GM21381 (cell line): ENCODE measurements at regions not wholly inside any gene's neighbourhood (a gene's known extent, or its start where the extent isn't known, plus 50 kb on each side); places are given as distances from the start of the nearest gene placed in this dataset.
"Not testable (repeated sequence)": the region's sequence is repeated elsewhere in the genome, so short reads cannot be mapped to it uniquely, and the experiment has no call there.

Source experiments
- ATAC-seq: cut with Tn5 transposase; IDR thresholded peaks from one replicate; pipeline ENCODE4 v1.9.1; 2021; ENCODE audit warnings: mild to moderate bottlenecking, moderate library complexity; ENCODE audit not compliant: unreplicated experiment

GRCh38 chr13:38415233-38415632 is 65.6 kb downstream of the UFM1 start:
- ATAC-seq = peak; percentile 99

DNA sequence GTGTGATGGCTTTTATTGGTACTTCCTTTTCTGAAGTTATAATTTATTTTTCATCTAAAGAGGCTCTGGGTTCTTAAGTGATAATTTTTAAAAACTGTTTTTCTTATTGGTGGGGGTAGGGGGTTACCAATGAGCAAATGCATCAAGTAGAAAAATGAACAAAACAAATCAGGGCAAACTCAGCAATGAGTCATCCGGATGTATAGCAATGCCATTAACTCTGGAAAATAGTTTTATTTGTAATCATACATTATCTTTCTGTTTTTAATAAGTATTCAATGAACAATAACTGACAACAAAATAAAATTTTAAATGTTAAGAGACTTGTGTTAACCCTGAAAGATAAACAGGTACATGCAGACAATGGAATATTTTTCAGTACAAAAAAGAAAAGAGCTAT is 67.6 kb downstream of the UFM1 start:
- ATAC-seq = no peak

DNA sequence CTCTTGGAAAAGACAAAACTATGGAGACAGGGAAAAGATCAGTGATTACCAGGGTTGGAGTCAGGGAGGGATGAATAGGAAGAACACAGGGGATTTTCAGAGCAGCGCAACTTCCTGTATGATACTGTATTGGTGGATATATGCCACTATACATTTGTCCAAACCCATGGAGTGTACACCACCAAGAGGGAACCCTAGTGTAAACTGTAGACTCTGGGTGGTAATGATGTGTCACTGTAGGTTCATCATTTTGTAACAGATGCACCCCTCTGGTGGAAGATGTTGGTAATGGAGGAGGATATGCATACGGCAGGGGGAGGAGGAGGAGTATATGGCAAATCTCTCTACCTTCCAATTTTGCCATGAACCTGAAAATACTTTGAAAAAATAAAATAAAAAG is 68.1 kb downstream of the UFM1 start:
- no peak for ATAC-seq

DNA sequence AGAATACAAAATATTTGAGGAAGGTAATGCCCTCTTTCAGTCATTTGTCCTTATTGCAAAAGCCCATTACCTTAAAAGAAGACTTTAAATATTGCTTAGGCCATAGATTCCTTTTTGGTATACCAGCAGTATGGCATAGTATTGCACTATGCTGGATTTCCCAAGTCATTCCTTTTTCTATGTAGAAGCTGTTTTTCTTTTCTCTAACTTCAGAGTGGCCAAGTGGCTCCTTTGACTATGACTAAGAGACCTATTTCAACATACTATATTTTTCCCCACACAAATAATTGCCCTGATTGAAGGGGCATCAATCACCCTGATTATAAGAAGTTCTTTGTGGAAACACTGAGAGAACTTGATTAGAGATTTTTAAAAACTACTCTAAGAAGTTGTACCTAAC is 68.6 kb downstream of the UFM1 start:
- ATAC-seq = no peak

DNA sequence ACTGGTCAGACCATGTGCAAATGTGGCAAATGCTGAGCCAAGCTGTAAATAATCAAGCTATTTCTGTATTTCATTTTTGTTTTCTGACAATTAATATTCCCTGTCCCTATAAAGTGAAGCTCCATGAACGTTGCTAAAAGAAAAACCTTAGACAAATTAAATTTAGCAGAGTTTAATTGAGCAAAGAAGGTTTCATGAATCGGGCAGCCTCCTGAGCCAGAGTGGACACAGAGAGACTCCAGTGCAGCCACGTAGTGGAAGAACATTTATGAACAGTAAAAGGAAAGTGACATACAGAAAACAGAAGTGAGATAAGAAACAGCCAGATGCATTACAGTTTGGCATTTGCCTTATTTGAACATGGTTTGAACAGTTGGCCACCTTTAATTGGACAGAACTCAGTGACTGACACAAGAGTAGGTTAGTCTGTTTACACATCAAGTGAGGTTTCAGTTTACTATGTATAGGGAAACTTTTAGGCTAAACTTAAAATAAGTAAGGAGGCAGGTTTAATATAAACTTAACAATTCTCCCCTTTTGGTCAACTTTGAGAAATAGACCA is 69.7 kb downstream of the UFM1 start:
- ATAC-seq = no peak

DNA sequence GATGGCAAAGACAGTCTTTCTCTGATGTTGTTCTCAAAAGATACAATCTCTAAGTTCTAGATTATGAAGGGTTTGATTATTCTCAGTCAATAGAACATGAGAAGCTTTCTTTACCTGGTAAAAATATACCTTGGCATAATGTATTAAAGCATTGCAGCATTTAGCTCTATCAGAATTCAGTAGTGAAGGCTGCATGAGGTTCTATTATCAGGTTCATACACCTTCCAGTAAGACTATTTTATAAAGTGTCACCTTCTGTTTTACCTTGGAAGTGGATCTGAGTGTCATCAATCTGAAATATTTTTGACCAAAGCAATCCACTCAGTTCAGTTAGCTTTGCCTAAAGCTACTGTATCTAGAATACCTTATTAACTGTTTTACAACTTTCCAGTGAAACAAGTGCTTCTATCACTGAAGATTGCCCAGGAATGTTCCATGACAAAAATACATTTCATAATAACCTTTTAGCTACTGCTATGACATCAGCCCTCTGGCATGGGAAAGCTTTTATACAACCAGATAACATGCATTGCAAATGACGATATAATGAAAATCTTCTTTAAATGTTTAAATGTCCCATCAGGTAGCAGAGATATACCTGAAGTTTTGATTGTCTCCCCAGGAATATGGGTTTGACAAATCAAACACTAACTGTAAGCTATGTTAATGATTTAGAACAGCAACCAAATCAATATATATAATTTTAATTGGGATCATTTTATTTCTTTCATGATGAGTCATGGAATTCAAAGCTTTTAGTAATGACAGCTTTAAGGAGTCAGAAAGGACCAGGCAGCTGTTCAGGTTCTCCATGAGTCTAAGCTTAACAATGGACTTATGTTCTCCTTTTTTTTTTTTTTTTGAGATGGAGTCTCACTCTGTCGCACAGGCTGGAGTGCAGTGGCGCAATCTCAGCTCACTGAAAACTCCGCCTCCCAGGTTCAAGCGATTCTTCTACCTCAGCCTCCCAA is 72.2 kb downstream of the UFM1 start:
- no peak for ATAC-seq

DNA sequence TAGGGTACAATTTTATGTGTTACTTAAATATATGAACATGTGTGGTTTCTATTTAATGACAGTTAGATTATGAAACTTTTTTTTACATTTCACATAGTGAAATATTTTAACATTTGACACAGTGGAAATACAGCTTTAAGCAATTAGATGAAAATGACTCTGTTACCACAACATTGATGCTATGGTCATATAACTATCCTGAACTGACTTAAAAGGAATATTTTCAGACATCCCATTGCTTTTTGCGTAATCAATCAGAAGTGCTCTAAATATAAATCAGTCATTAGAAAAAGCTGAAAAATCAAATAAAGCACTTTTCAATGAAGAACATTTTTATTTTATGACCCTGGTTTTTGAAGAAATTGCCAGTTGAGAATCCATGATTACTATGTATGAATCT is 80.3 kb downstream of the UFM1 start:
- ATAC-seq = no peak

- no peak for ATAC-seq
These were observed 81.1 kb downstream of the UFM1 start for GRCh38 chr13:38430796-38431195.

DNA sequence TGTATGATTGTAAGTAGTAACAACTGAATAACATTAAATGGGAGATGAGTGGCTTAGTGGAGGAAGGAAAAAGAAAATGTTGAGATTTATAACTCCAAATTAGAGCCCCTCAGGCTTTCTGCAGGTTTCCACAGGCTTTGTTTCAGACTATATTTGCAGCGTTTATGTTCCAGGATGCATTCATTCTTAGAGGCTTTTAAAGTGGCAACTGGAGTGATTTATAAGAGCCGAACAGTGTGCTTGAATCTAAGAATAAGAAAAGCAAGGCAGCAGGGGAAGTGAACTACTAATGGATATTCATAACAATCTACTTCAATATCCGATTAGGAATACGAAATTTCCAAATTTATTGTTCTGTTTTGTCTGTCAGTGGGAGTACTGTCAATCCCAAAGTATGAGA is 91.0 kb downstream of the UFM1 start:
- ATAC-seq = no peak

DNA sequence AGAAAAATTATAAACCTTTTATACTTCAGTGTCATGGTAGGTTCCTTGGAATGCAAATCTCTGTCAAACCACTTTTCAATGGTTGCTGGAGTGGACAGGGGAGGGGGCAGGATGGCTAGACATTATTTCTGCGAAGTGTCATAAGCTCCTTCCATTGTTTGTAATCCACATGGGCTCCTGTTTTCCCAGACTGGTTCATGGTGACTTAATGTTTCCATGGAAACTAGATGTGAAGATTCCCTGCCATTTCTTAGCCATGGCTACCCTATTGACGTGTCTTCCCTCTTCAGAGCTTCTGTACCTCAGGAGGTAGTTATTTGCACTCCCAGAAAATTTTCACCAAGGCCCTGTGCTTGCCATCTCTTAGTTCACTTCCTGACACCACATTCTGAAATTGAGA is 95.3 kb downstream of the UFM1 start:
- ATAC-seq = no peak

- ATAC-seq = no peak
These were observed 103.0 kb downstream of the UFM1 start for GRCh38 chr13:38452656-38453055.

DNA sequence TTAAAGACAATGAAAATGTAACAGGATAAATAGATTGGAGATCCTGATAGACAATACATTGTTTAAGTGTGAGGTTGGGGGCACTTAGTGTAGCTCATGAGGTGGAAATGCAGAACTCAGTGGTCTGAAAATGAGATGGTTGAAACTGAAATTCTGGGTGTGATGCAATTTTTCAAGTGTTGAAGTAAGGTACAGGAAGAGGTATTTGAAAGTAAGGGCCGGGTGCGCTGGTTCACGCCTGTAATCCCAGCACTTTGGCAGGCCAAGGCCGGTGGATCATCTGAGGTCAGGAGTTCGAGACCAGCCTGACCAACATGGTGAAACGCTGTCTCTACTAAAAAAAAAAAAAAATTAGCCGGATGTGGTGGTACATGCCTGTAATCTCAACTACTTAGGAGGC is 113.0 kb downstream of the UFM1 start:
- no peak for ATAC-seq

DNA sequence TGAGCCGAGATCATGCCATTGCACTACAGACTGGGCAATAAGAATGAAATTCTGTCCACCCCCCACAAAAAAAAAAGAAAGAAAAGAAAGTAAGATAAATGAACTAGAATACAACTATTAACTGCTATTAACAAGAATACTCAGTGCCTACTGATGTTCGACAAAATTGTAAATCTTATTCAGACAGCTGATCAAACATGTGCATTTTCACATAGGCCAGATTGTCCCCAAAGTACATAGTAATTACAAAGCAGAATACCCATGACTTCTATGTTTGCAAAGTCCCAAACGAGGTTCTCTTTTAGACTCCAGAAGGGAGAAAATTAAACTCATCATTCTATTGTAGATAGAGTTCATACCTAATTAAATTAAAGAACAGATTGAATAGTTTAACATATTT is 113.4 kb downstream of the UFM1 start:
- ATAC-seq = no peak

DNA sequence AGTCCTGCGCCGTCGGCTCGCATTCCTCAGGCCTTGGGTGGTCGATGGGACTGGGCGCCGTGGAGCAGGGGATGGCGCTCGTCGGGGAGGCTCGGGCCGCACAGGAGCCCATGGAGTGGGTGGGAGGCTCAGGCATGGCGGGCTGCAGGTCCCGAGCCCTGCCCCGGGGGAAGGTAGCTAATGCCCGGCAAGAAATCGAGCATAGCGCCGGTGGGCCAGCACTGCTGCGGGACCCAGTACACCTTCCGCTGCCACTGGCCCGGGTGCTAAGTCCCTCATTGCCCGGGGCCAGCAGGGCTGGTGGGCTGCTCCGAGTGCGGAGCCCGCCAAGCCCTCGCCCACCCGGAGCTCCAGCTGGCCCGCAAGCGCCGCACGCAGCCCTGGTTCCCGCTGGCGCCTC is 122.8 kb downstream of the UFM1 start:
- ATAC-seq = not testable (repeated sequence)

DNA sequence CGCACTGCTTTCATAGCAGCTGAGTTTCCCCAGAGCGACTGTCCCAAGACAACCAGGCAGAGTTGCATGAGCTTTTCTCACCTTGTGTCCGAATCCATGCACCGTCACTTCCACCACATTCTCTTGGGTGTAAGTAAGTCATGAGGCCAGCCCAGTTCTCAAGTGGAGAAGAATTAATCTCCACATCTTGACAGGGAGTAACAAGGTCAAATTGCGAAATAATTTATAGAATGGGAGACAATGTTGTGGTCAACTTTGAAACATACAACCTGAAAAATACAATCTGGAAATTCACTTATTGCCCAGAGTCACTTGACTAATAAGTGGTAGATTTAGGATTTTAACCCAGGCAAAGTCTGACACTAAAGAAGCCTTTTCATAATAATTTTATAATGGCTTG is 123.7 kb downstream of the UFM1 start:
- ATAC-seq = no peak

DNA sequence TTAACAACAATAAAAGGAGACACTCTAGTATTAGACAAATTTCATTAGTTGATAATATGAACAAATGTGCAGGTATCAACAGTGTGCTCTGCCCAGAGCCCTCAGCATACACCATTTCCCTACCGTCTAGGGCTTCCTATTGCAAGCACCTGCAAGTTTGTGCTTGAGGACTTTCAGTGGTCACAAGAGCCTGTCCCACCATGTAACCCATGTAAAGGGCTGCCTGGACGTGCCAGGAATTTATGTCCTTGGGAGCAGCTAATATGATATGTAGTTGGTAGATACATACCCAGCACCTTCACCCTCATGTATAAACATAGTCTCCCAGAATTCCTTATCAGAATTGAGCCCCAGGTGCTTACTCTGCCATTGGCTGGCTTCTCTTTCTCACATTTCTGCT is 128.0 kb downstream of the UFM1 start:
- no peak for ATAC-seq

- ATAC-seq = no peak
These were observed 134.0 kb downstream of the UFM1 start for GRCh38 chr13:38483623-38484022.

DNA sequence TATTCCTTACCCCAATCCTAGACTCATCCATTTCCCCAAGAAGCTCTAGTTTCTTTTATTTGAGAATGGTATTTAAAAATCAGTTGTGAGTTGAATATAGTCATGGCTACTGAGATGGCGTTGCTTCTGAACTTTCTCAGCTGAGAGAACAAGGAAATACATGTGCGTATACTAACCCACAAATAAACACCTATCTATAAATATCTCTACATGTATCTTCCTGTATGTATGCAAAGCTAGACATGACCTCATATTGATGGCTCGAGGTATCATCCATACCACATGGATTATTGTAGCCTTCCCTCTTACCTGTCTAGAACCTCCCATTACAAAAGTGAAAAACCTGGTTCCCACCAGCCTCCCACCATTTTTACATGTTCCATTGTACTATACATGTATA is 141.0 kb downstream of the UFM1 start:
- ATAC-seq = no peak

DNA sequence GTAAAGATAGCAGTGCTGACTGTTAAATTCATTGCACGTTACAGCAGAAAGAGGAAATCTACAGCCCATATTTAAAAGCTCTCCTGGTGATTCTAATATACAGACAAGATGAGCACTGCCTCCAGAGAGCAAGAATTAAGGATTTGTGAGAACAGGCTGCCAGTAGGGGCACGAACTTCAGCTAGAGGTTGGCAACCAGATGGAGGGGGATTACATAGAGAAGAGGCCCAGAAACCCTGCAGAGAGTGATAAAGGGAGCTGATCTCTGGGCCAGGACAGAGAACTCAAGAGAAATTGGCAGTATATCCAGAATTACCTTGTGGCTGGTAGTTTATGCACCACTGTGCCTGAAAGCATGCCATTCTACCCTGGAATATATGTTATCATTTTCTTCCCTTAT is 144.8 kb downstream of the UFM1 start:
- no peak for ATAC-seq

- no peak for ATAC-seq
These were observed 147.3 kb downstream of the UFM1 start for GRCh38 chr13:38496917-38497316.

- ATAC-seq = no peak
These were observed 148.6 kb downstream of the UFM1 start for GRCh38 chr13:38498271-38498670.

DNA sequence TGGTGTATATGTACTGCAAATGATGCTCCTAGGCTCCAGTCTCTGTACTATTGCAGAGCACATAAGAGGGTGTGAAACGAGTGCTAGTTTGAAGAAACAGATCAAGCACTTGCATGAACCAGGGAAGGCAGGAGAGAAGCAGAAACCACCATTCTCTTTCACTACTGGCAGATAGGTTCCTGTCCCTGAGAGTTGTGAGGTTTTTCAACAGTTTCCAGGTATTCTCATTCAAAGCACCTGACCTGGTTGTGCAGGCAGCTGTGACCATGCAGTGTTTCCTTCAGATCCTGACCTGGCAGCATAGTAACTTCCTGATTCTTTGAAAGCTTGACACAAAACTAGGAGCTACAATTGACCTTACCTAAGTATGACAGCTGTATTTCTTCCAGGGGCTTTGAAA is 164.9 kb downstream of the UFM1 start:
- ATAC-seq = no peak

DNA sequence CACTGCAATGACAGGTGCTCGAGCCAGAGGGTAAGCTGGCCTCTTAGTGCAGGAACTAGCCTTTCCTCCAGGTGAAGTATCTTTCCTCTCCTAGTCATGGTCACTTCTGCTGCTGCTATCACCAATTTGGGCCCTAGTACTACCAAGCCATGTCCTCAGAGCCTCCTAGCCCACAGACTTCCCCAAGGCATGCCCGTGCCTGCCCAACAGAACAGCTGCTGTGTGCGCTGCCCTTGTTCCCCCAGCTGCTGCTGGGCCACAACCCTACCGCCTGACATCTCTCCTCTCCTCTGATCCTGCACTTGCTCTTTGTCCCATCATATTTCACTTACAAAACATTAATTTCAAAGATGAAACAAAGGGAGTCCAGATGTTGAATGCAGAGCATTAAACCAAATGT is 168.5 kb upstream of the FREM2 start:
- ATAC-seq = no peak
